ENCODE measurements at regions not wholly inside any gene's neighbourhood (a gene's known extent, or its start where the extent isn't known, plus 50 kb on each side); places are given as distances from the start of the nearest gene placed in this dataset.

- no peak for TF ChIP-seq RXRA (IDR thresholded peaks at IDR 0.05; ENCODE audit: borderline replicate concordance, low read depth)
- no peak for TF ChIP-seq SIN3A (IDR thresholded peaks at IDR 0.05; ENCODE audit: borderline replicate concordance, low read depth, low read length)
- no peak for TF ChIP-seq SMC3 (IDR thresholded peaks at IDR 0.05; ENCODE audit: low read depth, low read length)
- no peak for TF ChIP-seq EZH2phosphoT487 (IDR thresholded peaks at IDR 0.05; ENCODE audit: borderline replicate concordance, low read depth)
- no peak for TF ChIP-seq CTCF (IDR thresholded peaks at IDR 0.05)
Observed at GRCh38 chr19:32029235-32029634, 316.2 kb upstream of the ZNF507 start.

Data from SK-N-SH (cell line).